ENCODE measurements at regions not wholly inside any gene's neighbourhood (a gene's known extent, or its start where the extent isn't known, plus 50 kb on each side); places are given as distances from the start of the nearest gene placed in this dataset.
"Not testable (repeated sequence)": the region's sequence is repeated elsewhere in the genome, so short reads cannot be mapped to it uniquely, and the experiment has no call there.

GRCh38 chr2:210966330-210966729 lies 409.9 kb downstream of the CPS1 start:
- DNase-seq (ENCODE audit: low read depth): no peak
- H3K4me3 ChIP-seq (replicated peaks; ENCODE audit: low read depth, low read length): no peak overlapping the region
- TF ChIP-seq, protein P1, sequence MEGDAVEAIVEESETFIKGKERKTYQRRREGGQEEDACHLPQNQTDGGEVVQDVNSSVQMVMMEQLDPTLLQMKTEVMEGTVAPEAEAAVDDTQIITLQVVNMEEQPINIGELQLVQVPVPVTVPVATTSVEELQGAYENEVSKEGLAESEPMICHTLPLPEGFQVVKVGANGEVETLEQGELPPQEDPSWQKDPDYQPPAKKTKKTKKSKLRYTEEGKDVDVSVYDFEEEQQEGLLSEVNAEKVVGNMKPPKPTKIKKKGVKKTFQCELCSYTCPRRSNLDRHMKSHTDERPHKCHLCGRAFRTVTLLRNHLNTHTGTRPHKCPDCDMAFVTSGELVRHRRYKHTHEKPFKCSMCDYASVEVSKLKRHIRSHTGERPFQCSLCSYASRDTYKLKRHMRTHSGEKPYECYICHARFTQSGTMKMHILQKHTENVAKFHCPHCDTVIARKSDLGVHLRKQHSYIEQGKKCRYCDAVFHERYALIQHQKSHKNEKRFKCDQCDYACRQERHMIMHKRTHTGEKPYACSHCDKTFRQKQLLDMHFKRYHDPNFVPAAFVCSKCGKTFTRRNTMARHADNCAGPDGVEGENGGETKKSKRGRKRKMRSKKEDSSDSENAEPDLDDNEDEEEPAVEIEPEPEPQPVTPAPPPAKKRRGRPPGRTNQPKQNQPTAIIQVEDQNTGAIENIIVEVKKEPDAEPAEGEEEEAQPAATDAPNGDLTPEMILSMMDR (IDR thresholded peaks at IDR 0.05; ENCODE audit: low read length, missing control alignments): no peak

GRCh38 chr2:210971431-210971830 lies 415.0 kb downstream of the CPS1 start:
- TF ChIP-seq, protein P1 (IDR thresholded peaks at IDR 0.05; ENCODE audit: low read length, missing control alignments): no peak
- H3K4me3 ChIP-seq (replicated peaks; ENCODE audit: low read depth, low read length): no peak overlapping the region
- DNase-seq (ENCODE audit: low read depth): no peak

- DNase-seq (ENCODE audit: low read depth); H3K4me3 ChIP-seq (replicated peaks; ENCODE audit: low read depth, low read length): not testable (repeated sequence)
These were observed 430.4 kb downstream of the CPS1 start for GRCh38 chr2:210986806-210987205.

GRCh38 chr2:210991107-210991506 lies 434.7 kb downstream of the CPS1 start:
- no peak overlapping the region for H3K4me3 ChIP-seq (replicated peaks; ENCODE audit: low read depth, low read length)
- TF ChIP-seq, protein P1 (IDR thresholded peaks at IDR 0.05; ENCODE audit: low read length, missing control alignments): no peak
- no peak for DNase-seq (ENCODE audit: low read depth)

DNA sequence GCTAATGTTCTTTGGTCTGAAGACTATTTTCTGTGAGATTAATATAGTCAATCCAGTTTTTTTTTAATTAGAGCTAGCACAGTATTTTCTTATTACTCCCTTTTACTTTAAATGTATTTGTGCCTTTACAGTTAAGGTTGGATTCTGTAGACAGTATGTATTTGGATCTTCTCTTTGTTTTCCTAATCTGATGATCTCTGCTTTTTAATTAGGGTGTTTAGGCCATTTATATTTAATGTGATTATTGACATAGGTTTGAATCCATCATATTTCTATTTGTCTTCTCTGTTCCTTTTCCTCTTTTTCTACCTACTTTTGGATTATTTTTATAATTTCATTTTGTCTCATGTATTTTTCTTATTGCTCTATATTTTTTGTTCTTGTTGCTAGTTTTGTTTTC lies 437.7 kb downstream of the CPS1 start:
- TF ChIP-seq, protein P1 (IDR thresholded peaks at IDR 0.05; ENCODE audit: low read length, missing control alignments): no peak
- no peak for DNase-seq (ENCODE audit: low read depth)
- H3K4me3 ChIP-seq (replicated peaks; ENCODE audit: low read depth, low read length): no peak overlapping the region

- DNase-seq (ENCODE audit: low read depth): peak; percentile 60
- TF ChIP-seq, protein P1 (IDR thresholded peaks at IDR 0.05; ENCODE audit: low read length, missing control alignments): no peak
- no peak overlapping the region for H3K4me3 ChIP-seq (replicated peaks; ENCODE audit: low read depth, low read length)
These were observed 441.0 kb downstream of the CPS1 start for GRCh38 chr2:210997373-210997772.

- DNase-seq (ENCODE audit: low read depth): no peak
- TF ChIP-seq, protein P1 (IDR thresholded peaks at IDR 0.05; ENCODE audit: low read length, missing control alignments): no peak
- no peak overlapping the region for H3K4me3 ChIP-seq (replicated peaks; ENCODE audit: low read depth, low read length)
These were observed 441.9 kb downstream of the CPS1 start for GRCh38 chr2:210998334-210998733.

Measured in fibroblast of pulmonary artery (primary cell).